Stomach (tissue), 8 donors: ENCODE measurements at regions not wholly inside any gene's neighbourhood (a gene's known extent, or its start where the extent isn't known, plus 50 kb on each side); places are given as distances from the start of the nearest gene placed in this dataset.

ENCODE experiments used
- DNase-seq, 2 donors: peaks; one replicate each; pipeline versions ENCODE4 v3.0.0 to v3.0.0-alpha.2; 2013 to 2019
- H3K27ac ChIP-seq, 5 donors: fragments of 200-600 bp in 4 of 5; sonication (generic) in 4 of 5; one replicate each; pipeline ENCODE4 v1.5.1; 2013 to 2019; ENCODE audit warnings: mild to moderate bottlenecking in 1 of 5, moderate library complexity in 1 of 5
- H3K27me3 ChIP-seq, 3 donors: fragments of 200-600 bp; sonication (generic); one replicate each; pipeline ENCODE4 v1.5.1; 2017 to 2019; ENCODE audit warnings: mixed run types in 1 of 3
- H3K36me3 ChIP-seq, 4 donors: fragments of 200-600 bp; sonication (generic); 1 replicate in 3 of 4; 2 replicates in 1 of 4; pipeline ENCODE4 v1.5.1; 2016 to 2019
- H3K4me1 ChIP-seq, 4 donors: fragments of 200-600 bp; sonication (generic); one replicate each; pipeline ENCODE4 v1.5.1; 2016 to 2019
- H3K4me3 ChIP-seq, 4 donors: fragments of 200-600 bp; sonication (generic) in 3 of 4; one replicate each; pipeline ENCODE4 v1.5.1; 2016 to 2019; ENCODE audit warnings: mild to moderate bottlenecking in 1 of 4
- H3K9me3 ChIP-seq, 4 donors: fragments of 200-600 bp; sonication (generic); one replicate each; pipeline ENCODE4 v1.5.1; 2016 to 2019
- CTCF ChIP-seq, 7 experiments: fragments of 450-650 bp in 4 of 7; fragments of 200-600 bp in 3 of 7; sonication (generic) in 3 of 7; IDR thresholded peaks; one replicate each; pipeline ENCODE4 v1.5.1; 2016 to 2019; ENCODE audit warnings: antibody characterized with exemption in 7 of 7, control low read depth in 2 of 7, mild to moderate bottlenecking in 1 of 7
- EP300 ChIP-seq: sonication (generic); formaldehyde crosslinking; IDR thresholded peaks from one replicate; pipeline ENCODE4 v1.6.1; 2017; ENCODE audit warnings: antibody characterized with exemption
- POLR2A ChIP-seq, 4 donors: fragments of 450-650 bp; IDR thresholded peaks; one replicate each; pipeline ENCODE4 v1.6.1; 2016; ENCODE audit warnings: antibody characterized with exemption in 4 of 4, control low read depth in 2 of 4, mild to moderate bottlenecking in 1 of 4, moderate library complexity in 1 of 4
- POLR2AphosphoS5 ChIP-seq, 3 donors: sonication (generic); formaldehyde crosslinking; IDR thresholded peaks; one replicate each; pipeline ENCODE4 v1.6.1; 2016; ENCODE audit warnings: antibody characterized with exemption in 3 of 3
- WGBS, 5 donors: extraction: QIAGEN DNeasy Blood & Tissue Kit in 3 of 5; methylation state at CpG; one replicate each; pipeline versions ENCODE4 v1.1.5 to v1.1.7; 2013 to 2018; 5-methylcytosine and 5-hydroxymethylcytosine counted together
- intact Hi-C: fragments of 100-400 bp; cut with DNase I; formaldehyde crosslinking; loops from one replicate; pipeline ENCODE4 v1.15.1; 2023; ENCODE audit warnings: low total_unique reads
- donor health status: healthy with polysubstance abuse.
- donor health status: Bipolar disorder and iron deficiency.
- donor health status: healthy.

- no peak overlapping the region for H3K4me3 ChIP-seq
- no peak for DNase-seq
- TF ChIP-seq CTCF (IDR thresholded peaks at IDR 0.05) (no peak), POLR2AphosphoS5 (IDR thresholded peaks at IDR 0.05) (no peak), EP300 (no peak), POLR2A (IDR thresholded peaks at IDR 0.05) (no peak)
- intact Hi-C loops: no loop called here
- H3K27me3 ChIP-seq: no peaks in the 10 kb centered on the region
- H3K9me3 ChIP-seq: no peaks in the 10 kb centered on the region
- H3K36me3 ChIP-seq: no peaks in the 10 kb centered on the region
- no peaks in the 10 kb centered on the region for H3K4me1 ChIP-seq
- WGBS, 5 donors: 69 to 90% (median 78%) methylated on average over 2 to 7 of the region's 7 CpGs
- H3K27ac ChIP-seq: no peak overlapping the region
Measured at GRCh38 chrX:150253959-150254620, 109.0 kb upstream of the MAMLD1 start.

DNA sequence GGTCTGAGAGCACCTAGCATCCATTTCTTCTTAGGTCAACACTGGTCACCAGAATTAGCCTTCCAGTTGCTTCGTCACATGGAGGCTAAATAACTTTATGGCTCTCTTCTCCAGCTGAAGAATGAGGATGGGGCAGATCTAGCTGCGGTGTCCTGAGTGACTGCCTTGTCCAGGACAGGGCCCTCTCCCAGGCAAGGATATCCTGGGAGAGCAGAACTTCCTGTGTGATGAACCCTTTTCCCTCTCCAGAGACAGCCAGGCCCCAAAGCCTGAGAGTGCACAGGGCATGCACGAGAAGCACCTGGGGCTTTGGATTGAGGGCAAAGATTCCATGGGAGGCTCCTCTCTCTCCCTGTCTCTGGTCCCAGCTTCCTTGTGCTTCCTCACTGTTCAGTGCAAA is 108.2 kb upstream of the MAMLD1 start:
- H3K4me1 ChIP-seq: no peaks in the 10 kb centered on the region

GRCh38 chrX:150255441-150256296 is 107.4 kb upstream of the MAMLD1 start:
- 54 to 79% (median 65%) methylated on average over 5 to 9 of the region's 9 CpGs for WGBS, 5 donors
- H3K4me3 ChIP-seq: no peak overlapping the region
- intact Hi-C loops: no loop called here
- no peaks in the 10 kb centered on the region for H3K36me3 ChIP-seq
- no peak overlapping the region for H3K27ac ChIP-seq
- TF ChIP-seq POLR2A (IDR thresholded peaks at IDR 0.05): no peak
- TF ChIP-seq CTCF (IDR thresholded peaks at IDR 0.05): no peak
- no peak for TF ChIP-seq POLR2AphosphoS5 (IDR thresholded peaks at IDR 0.05)
- TF ChIP-seq EP300: no peak
- H3K4me1 ChIP-seq: no peaks in the 10 kb centered on the region
- H3K27me3 ChIP-seq: no peaks in the 10 kb centered on the region
- no peak for DNase-seq
- H3K9me3 ChIP-seq: no peaks in the 10 kb centered on the region

More for the DNA sequence above, 108.2 kb upstream of the MAMLD1 start:
- TF ChIP-seq POLR2A (IDR thresholded peaks at IDR 0.05): no peak
- TF ChIP-seq POLR2AphosphoS5 (IDR thresholded peaks at IDR 0.05): no peak
- TF ChIP-seq EP300: no peak
- no peak for TF ChIP-seq CTCF (IDR thresholded peaks at IDR 0.05)
- Histone ChIP-seq H3K27ac (no peak overlapping the region), H3K9me3 (no peaks in the 10 kb centered on the region), H3K4me3 (no peak overlapping the region), H3K27me3 (no peaks in the 10 kb centered on the region), H3K36me3 (no peaks in the 10 kb centered on the region)
- intact Hi-C loops: no loop called here
- DNase-seq: no peak
- 77 to 96% (median 88%) methylated on average over 2 to 3 of the region's 3 CpGs for WGBS, 5 donors

GRCh38 chrX:150256297-150256650 is 106.8 kb upstream of the MAMLD1 start:
- Histone ChIP-seq H3K4me1 (no peaks in the 10 kb centered on the region), H3K4me3 (no peak overlapping the region), H3K27ac (no peak overlapping the region), H3K27me3 (no peaks in the 10 kb centered on the region), H3K9me3 (no peaks in the 10 kb centered on the region), H3K36me3 (no peaks in the 10 kb centered on the region)
- intact Hi-C loops: no loop called here
- TF ChIP-seq POLR2AphosphoS5 (IDR thresholded peaks at IDR 0.05) (no peak), POLR2A (IDR thresholded peaks at IDR 0.05) (no peak)
- 77 to 100% (median 86%) methylated on average over 2 of the region's 2 CpGs for WGBS, 5 donors
- no peak for DNase-seq
